RWPE1 (cell line): ENCODE measurements at regions not wholly inside any gene's neighbourhood (a gene's known extent, or its start where the extent isn't known, plus 50 kb on each side); places are given as distances from the start of the nearest gene placed in this dataset.

Source experiments
- CTCF ChIA-PET: fragments of 350-600 bp; sonication (Branson Sonifier 250); formaldehyde crosslinking; extraction: SDS; loops from one replicate; lab custom pipeline; 2021; lab: Yijun Ruan, JAX
- POLR2A ChIA-PET: fragments of 400-600 bp; formaldehyde crosslinking; extraction: SDS; loops from one replicate; lab custom pipeline; 2020; ENCODE audit warnings: antibody characterized with exemption; ENCODE audit not compliant: low non-redundant PET; lab: Yijun Ruan, JAX
- DNase-seq: peaks from one replicate; pipeline ENCODE4 v3.0.0; 2012; ENCODE audit warnings: low spot score
- H3K27ac ChIP-seq: fragments of 450-650 bp; 2 replicates; pipeline ENCODE4 v1.5.1; 2017
- CTCF ChIP-seq: fragments of 450-650 bp; conservative IDR thresholded peaks from 2 replicates; pipeline ENCODE4 v1.5.1; 2017; ENCODE audit warnings: low read depth, mild to moderate bottlenecking

GRCh38 chr15:31523027-31523654 is 196.5 kb downstream of the KLF13 start:
- CTCF ChIA-PET: no interaction called here
- no peak overlapping the region for H3K27ac ChIP-seq
- POLR2A ChIA-PET: no interaction called here
- no peak for TF ChIP-seq CTCF
- no peak for DNase-seq

GRCh38 chr15:31523655-31524049 is 197.0 kb downstream of the KLF13 start:
- ChIA-PET POLR2A (no interaction called here), CTCF (no interaction called here)
- no peak overlapping the region for H3K27ac ChIP-seq
- TF ChIP-seq CTCF: no peak
- no peak for DNase-seq

GRCh38 chr15:31525185-31525695 is 198.6 kb downstream of the KLF13 start:
- CTCF ChIA-PET: no interaction called here
- POLR2A ChIA-PET: no interaction called here
- DNase-seq: no peak
- TF ChIP-seq CTCF: no peak
- no peak overlapping the region for H3K27ac ChIP-seq

GRCh38 chr15:31525988-31526665 is 199.5 kb downstream of the KLF13 start:
- POLR2A ChIA-PET: no interaction called here
- DNase-seq: no peak
- no peak for TF ChIP-seq CTCF
- CTCF ChIA-PET: no interaction called here
- H3K27ac ChIP-seq: no peak overlapping the region

GRCh38 chr15:31526916-31527690 is 200.5 kb downstream of the KLF13 start:
- no peak for DNase-seq
- no peak overlapping the region for H3K27ac ChIP-seq
- no peak for TF ChIP-seq CTCF
- ChIA-PET CTCF (interaction anchor here (0.6 kb wide), 1 partner anchor 28 kb away, joined by 4 read pairs; no protein-coding TSS in a partner anchor), POLR2A (no interaction called here)

GRCh38 chr15:31528846-31529245 is 202.2 kb downstream of the KLF13 start:
- ChIA-PET CTCF (no interaction called here), POLR2A (no interaction called here)
- H3K27ac ChIP-seq: no peak overlapping the region
- TF ChIP-seq CTCF: no peak
- DNase-seq: no peak
